Bronchial epithelial cell (primary cell): ENCODE measurements at regions not wholly inside any gene's neighbourhood (a gene's known extent, or its start where the extent isn't known, plus 50 kb on each side); places are given as distances from the start of the nearest gene placed in this dataset.

Source experiments
- DNase-seq: peaks from one replicate; pipeline ENCODE4 v3.0.0-alpha.2; 2010; ENCODE audit warnings: low read depth
- FAIRE-seq: peaks from 2 replicates; lab custom pipeline; 2011; peaks lifted over from hg19 to GRCh38; lab: Jason Lieb, UNC
- H3K27me3 ChIP-seq: 2 replicates; pipeline ENCODE4 v1.5.1; 2011; ENCODE audit warnings: low read length; ENCODE audit not compliant: control insufficient read depth, insufficient read depth
- H3K36me3 ChIP-seq: 2 replicates; pipeline ENCODE4 v1.5.1; 2011; ENCODE audit warnings: low read length; ENCODE audit not compliant: control insufficient read depth, insufficient read depth
- H3K4me3 ChIP-seq: 2 replicates; pipeline ENCODE4 v1.5.1; 2011; ENCODE audit warnings: mild to moderate bottlenecking, low read depth, low read length, control low read depth
- TF ChIP-seq, protein P1 (sequence below): IDR thresholded peaks from 2 replicates; pipeline ENCODE4 v1.5.1; 2011; ENCODE audit warnings: mild to moderate bottlenecking, moderate library complexity, low read length, control low read depth, inconsistent platforms; ENCODE audit not compliant: insufficient read depth, severe bottlenecking

GRCh38 chr4:104971462-104971861 is 175.2 kb upstream of the TET2 start:
- TF ChIP-seq, protein P1, sequence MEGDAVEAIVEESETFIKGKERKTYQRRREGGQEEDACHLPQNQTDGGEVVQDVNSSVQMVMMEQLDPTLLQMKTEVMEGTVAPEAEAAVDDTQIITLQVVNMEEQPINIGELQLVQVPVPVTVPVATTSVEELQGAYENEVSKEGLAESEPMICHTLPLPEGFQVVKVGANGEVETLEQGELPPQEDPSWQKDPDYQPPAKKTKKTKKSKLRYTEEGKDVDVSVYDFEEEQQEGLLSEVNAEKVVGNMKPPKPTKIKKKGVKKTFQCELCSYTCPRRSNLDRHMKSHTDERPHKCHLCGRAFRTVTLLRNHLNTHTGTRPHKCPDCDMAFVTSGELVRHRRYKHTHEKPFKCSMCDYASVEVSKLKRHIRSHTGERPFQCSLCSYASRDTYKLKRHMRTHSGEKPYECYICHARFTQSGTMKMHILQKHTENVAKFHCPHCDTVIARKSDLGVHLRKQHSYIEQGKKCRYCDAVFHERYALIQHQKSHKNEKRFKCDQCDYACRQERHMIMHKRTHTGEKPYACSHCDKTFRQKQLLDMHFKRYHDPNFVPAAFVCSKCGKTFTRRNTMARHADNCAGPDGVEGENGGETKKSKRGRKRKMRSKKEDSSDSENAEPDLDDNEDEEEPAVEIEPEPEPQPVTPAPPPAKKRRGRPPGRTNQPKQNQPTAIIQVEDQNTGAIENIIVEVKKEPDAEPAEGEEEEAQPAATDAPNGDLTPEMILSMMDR = no peak
- Histone ChIP-seq H3K4me3 (no peak overlapping the region), H3K27me3 (no peaks in the 10 kb centered on the region), H3K36me3 (no peaks in the 10 kb centered on the region)
- DNase-seq = peak; percentile 99
- FAIRE-seq = no peak

DNA sequence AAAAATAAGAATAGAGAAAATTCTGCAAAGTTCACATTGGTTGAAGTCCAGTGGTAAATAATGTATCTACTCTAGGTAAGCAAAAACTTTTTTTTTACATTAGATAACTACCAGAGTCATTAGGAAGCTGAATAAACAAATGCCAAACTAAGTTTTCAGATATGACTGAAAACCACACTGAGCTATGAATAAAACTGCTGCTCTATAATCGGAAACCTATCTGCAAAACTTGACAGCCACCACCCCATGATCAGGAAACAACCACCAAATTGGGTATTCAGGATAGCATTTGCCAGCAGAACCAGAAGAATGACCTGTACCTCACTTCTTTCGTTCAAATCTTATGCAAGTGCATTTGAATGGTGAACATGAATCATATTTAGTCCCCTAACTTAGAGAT is 173.0 kb upstream of the TET2 start:
- Histone ChIP-seq H3K27me3 (no peaks in the 10 kb centered on the region), H3K4me3 (no peak overlapping the region), H3K36me3 (no peaks in the 10 kb centered on the region)
- TF ChIP-seq, protein P1 = no peak
- no peak for FAIRE-seq
- peak; percentile 6 for DNase-seq

- FAIRE-seq (no peak), DNase-seq (no peak)
- no peaks in the 10 kb centered on the region for H3K27me3 ChIP-seq
- H3K4me3 ChIP-seq = no peak overlapping the region
- no peaks in the 10 kb centered on the region for H3K36me3 ChIP-seq
- TF ChIP-seq, protein P1 = no peak
These were observed 171.1 kb upstream of the TET2 start for GRCh38 chr4:104975617-104976016.

- Histone ChIP-seq H3K36me3 (no peaks in the 10 kb centered on the region), H3K27me3 (no peaks in the 10 kb centered on the region), H3K4me3 (no peak overlapping the region)
- FAIRE-seq = no peak
- DNase-seq = no peak
- TF ChIP-seq, protein P1 = no peak
These were observed 170.4 kb upstream of the TET2 start for GRCh38 chr4:104976262-104976661.

DNA sequence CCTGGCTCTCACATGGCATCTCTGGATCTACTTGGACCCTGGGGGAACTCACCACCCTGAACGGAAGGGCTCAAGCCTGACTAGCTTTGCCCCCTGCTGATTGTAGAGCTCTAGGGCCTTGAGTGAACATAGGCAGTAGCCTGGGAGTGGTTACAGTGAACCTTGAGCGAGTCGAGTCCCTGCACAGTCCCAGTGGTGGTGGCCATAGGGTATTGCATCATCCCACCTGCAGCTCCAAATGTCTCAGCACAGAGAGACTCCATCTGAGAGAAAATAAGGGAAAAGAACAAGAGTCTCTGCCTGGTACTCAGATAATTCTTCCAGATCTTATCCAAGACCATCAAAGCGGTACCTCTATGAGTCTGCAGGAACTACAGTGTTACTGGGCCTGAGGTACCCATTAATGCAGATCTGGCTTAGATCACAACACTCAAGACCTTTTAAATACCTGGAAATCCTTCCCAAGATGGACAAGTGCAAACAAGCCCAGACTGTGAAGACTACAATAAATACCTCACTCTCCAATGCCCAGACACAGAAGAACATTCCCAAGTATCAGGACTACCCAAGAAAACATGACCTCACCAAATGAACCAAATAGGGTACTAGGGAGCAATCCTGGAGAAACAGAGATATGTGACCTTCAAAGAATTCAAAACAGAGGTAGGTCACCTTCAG is 167.5 kb upstream of the TET2 start:
- no peak for FAIRE-seq
- TF ChIP-seq, protein P1 = no peak
- Histone ChIP-seq H3K36me3 (no peaks in the 10 kb centered on the region), H3K27me3 (no peaks in the 10 kb centered on the region), H3K4me3 (no peak overlapping the region)
- peak; percentile 87 for DNase-seq
